Prostate gland (tissue), 2 donors: ENCODE measurements at regions not wholly inside any gene's neighbourhood (a gene's known extent, or its start where the extent isn't known, plus 50 kb on each side); places are given as distances from the start of the nearest gene placed in this dataset.

ENCODE experiments used
- POLR2A ChIP-seq: fragments of 450-650 bp; IDR thresholded peaks from one replicate; pipeline ENCODE4 v1.6.1; 2016; ENCODE audit warnings: antibody characterized with exemption, mild to moderate bottlenecking
- POLR2AphosphoS5 ChIP-seq: sonication (generic); formaldehyde crosslinking; IDR thresholded peaks from one replicate; pipeline ENCODE4 v1.6.1; 2017; ENCODE audit warnings: antibody characterized with exemption
- TF ChIP-seq, protein P1 (sequence below), 4 experiments: fragments of 200-600 bp in 2 of 4; fragments of 450-650 bp in 2 of 4; sonication (generic) in 2 of 4; IDR thresholded peaks; 1 replicate in 3 of 4; 2 replicates in 1 of 4; pipeline ENCODE4 v1.5.1; 2016 to 2019; ENCODE audit warnings: antibody characterized with exemption in 4 of 4, mild to moderate bottlenecking in 2 of 4, moderate library complexity in 2 of 4

DNA sequence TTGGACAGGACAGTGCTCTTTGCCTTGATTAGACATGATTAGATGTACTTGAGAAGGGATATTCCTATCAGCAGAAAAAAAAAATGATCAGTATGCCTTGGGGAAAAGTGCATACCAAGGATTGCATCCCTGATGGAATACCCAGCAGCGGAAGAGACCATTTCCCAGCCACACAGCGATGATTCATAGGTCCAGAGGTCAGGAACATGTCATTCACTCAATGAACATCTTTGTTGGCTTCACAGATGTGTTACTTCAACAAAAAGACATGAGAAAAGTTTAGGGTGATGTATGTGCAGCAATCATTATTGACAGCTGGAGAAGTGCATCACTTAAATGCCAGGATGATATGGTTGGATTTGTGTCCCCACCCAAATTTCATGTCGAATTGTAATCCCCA, 293.5 kb downstream of the ZNF674 start:
- TF ChIP-seq, protein P1, sequence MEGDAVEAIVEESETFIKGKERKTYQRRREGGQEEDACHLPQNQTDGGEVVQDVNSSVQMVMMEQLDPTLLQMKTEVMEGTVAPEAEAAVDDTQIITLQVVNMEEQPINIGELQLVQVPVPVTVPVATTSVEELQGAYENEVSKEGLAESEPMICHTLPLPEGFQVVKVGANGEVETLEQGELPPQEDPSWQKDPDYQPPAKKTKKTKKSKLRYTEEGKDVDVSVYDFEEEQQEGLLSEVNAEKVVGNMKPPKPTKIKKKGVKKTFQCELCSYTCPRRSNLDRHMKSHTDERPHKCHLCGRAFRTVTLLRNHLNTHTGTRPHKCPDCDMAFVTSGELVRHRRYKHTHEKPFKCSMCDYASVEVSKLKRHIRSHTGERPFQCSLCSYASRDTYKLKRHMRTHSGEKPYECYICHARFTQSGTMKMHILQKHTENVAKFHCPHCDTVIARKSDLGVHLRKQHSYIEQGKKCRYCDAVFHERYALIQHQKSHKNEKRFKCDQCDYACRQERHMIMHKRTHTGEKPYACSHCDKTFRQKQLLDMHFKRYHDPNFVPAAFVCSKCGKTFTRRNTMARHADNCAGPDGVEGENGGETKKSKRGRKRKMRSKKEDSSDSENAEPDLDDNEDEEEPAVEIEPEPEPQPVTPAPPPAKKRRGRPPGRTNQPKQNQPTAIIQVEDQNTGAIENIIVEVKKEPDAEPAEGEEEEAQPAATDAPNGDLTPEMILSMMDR (IDR thresholded peaks at IDR 0.05), result no peak
- TF ChIP-seq POLR2A, result no peak
- TF ChIP-seq POLR2AphosphoS5, result no peak
